B cell (primary cell): ENCODE measurements at regions not wholly inside any gene's neighbourhood (a gene's known extent, or its start where the extent isn't known, plus 50 kb on each side); places are given as distances from the start of the nearest gene placed in this dataset.

Experiments
- ATAC-seq: fragments of 200-7000 bp; cut with Tn5 transposase; one replicate; pipeline ENCODE4 v1.10.0; 2021; ENCODE audit warnings: low read depth, mild to moderate bottlenecking, moderate number of reproducible peaks, moderate library complexity
- CTCF ChIA-PET: fragments of 350-600 bp; sonication (Branson Sonifier 250); formaldehyde crosslinking; loops from one replicate; lab custom pipeline; 2021; ENCODE audit warnings: antibody characterized with exemption, inconsistent platforms; lab: Charles Lee
- POLR2A ChIA-PET: fragments of 350-600 bp; sonication (Branson Sonifier 250); formaldehyde crosslinking; loops from one replicate; lab custom pipeline; 2021; ENCODE audit warnings: antibody characterized with exemption; lab: Charles Lee
- DNase-seq: peaks from one replicate; pipeline ENCODE4 v3.0.0; 2013
- H2AFZ ChIP-seq: 2 replicates; pipeline ENCODE4 v1.6.1; 2012; ENCODE audit warnings: mild to moderate bottlenecking, low read depth, low read length; ENCODE audit not compliant: insufficient read depth, poor library complexity, severe bottlenecking
- H3K27ac ChIP-seq, 2 donors: 1 replicate in 1 of 2; 2 replicates in 1 of 2; pipeline ENCODE4 v1.5.1; 2012 to 2013; ENCODE audit warnings: low read length in 2 of 2, mild to moderate bottlenecking in 2 of 2, moderate library complexity in 1 of 2
- H3K27me3 ChIP-seq, 4 experiments: fragments of 200-600 bp in 1 of 4; sonication (generic) in 1 of 4; replicated peaks in 1 of 4; 1 replicate in 2 of 4; 2 replicates in 2 of 4; pipeline versions ENCODE4 v1.6.1 to v1.7.0; 2013 to 2016; ENCODE audit warnings: low read length in 3 of 4, mild to moderate bottlenecking in 2 of 4, mixed read lengths in 1 of 4, moderate library complexity in 1 of 4; ENCODE audit not compliant: insufficient read depth in 4 of 4, control insufficient read depth in 3 of 4; ENCODE audit errors: control extremely low read depth in 1 of 4
- H3K36me3 ChIP-seq, 2 experiments: replicated peaks in 1 of 2; 1 replicate in 1 of 2; 2 replicates in 1 of 2; pipeline versions ENCODE4 v1.6.1 to v1.7.1; 2013; ENCODE audit warnings: low read length in 1 of 2; ENCODE audit not compliant: insufficient read depth in 2 of 2, control insufficient read depth in 1 of 2; ENCODE audit errors: control extremely low read depth in 1 of 2, extremely low read depth in 1 of 2
- H3K4me1 ChIP-seq, 2 donors: fragments of 200-600 bp in 1 of 2; sonication (generic) in 1 of 2; 1 replicate in 1 of 2; 2 replicates in 1 of 2; pipeline versions ENCODE4 v1.5.1 to v1.6.1; 2013 to 2017; ENCODE audit warnings: low read length in 2 of 2; ENCODE audit not compliant: control insufficient read depth in 2 of 2, insufficient read depth in 2 of 2
- H3K4me2 ChIP-seq: replicated peaks from 2 replicates; pipeline ENCODE3; 2012; ENCODE audit warnings: mild to moderate bottlenecking, low read depth, low read length; ENCODE audit not compliant: poor library complexity, severe bottlenecking
- H3K4me3 ChIP-seq, 5 experiments: fragments of 200-600 bp in 1 of 5; sonication (generic) in 1 of 5; 1 replicate in 3 of 5; 2 replicates in 2 of 5; pipeline versions ENCODE4 v1.5.1 to v1.7.0; 2011 to 2016; ENCODE audit warnings: low read length in 4 of 5, mild to moderate bottlenecking in 4 of 5, low read depth in 2 of 5, control low read depth in 1 of 5, moderate library complexity in 1 of 5; ENCODE audit not compliant: insufficient read depth in 1 of 5; ENCODE audit errors: control extremely low read depth in 1 of 5, extremely low read depth in 1 of 5
- H3K79me2 ChIP-seq: fragments of 200-600 bp; sonication (generic); one replicate; pipeline ENCODE4 v1.6.0; 2016; ENCODE audit warnings: low read length; ENCODE audit not compliant: control insufficient read depth, insufficient read depth
- H3K9ac ChIP-seq: fragments of 200-600 bp; sonication (generic); 2 replicates; pipeline ENCODE4 v1.6.1; 2017; ENCODE audit warnings: mild to moderate bottlenecking, low read length, moderate library complexity
- H3K9me3 ChIP-seq, 3 donors: one replicate each; pipeline versions ENCODE4 v1.6.1 to v1.7.1; 2013; ENCODE audit warnings: low read length in 2 of 3; ENCODE audit not compliant: control insufficient read depth in 2 of 3, insufficient read depth in 1 of 3; ENCODE audit errors: control extremely low read depth in 1 of 3
- H4K20me1 ChIP-seq: 2 replicates; pipeline ENCODE4 v1.6.0; 2012; ENCODE audit warnings: mild to moderate bottlenecking, low read length; ENCODE audit not compliant: insufficient read depth, control insufficient read depth, poor library complexity, severe bottlenecking
- H3K27ac Mint-ChIP-seq: one replicate; pipeline ENCODE4 v1.8.0; 2021; ENCODE audit warnings: mixed read lengths
- H3K27me3 Mint-ChIP-seq: one replicate; pipeline ENCODE4 v1.8.0; 2021; ENCODE audit warnings: mixed read lengths
- H3K4me1 Mint-ChIP-seq: one replicate; pipeline ENCODE4 v1.8.0; 2021; ENCODE audit warnings: mixed read lengths
- H3K4me3 Mint-ChIP-seq: one replicate; pipeline ENCODE4 v1.8.0; 2021; ENCODE audit warnings: mixed read lengths
- H3K9me3 Mint-ChIP-seq: one replicate; pipeline ENCODE4 v1.8.0; 2022; ENCODE audit warnings: mixed read lengths; ENCODE audit not compliant: insufficient read depth
- CTCF ChIP-seq: fragments of 200-600 bp; IDR thresholded peaks from one replicate; pipeline ENCODE4 v1.8.0; 2022; ENCODE audit warnings: antibody characterized with exemption, mild to moderate bottlenecking
- EZH2 ChIP-seq: IDR thresholded peaks from 2 replicates; pipeline ENCODE4 v1.6.1; 2012; ENCODE audit warnings: borderline replicate concordance, low read depth, mild to moderate bottlenecking, moderate library complexity, low read length; ENCODE audit not compliant: insufficient read depth, poor library complexity, severe bottlenecking
- WGBS: methylation state at CpG from one replicate; pipeline ENCODE4 v1.1.5; 2013; ENCODE audit warnings: missing lambda C conversion rate; ENCODE audit not compliant: insufficient coverage; 5-methylcytosine and 5-hydroxymethylcytosine counted together
- intact Hi-C: fragments of 100-400 bp; cut with micrococcal nuclease; formaldehyde crosslinking; loops from one replicate; pipeline ENCODE4 v1.10.0; 2022

DNA sequence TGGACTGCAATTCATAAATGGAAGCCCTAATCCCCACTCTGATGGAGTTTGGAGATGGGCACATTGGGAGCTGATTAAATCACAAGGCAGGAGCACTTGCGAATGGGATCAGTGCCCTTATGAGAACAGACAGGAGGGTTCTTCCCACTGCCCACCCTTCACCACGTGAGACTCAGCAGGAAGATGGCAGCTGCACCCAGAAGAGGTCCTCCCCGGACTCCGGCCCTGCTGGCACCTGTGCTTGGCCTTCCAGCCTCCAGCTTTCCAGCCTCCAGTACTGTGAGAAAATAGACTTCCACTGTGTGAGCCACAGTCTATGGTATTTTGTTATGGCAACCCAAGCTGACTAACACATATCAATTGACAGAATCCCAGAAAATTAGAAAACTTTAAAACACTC is 267.6 kb upstream of the SALL3 start:
- H3K4me1 ChIP-seq, result no peaks in the 10 kb centered on the region
- no peak overlapping the region for H3K27ac ChIP-seq
- ChIA-PET CTCF (no interaction called here), POLR2A (no interaction called here)
- Mint-ChIP-seq H3K27me3 (no peaks in the 10 kb centered on the region), H3K27ac (no peak overlapping the region), H3K4me1 (no peaks in the 10 kb centered on the region), H3K9me3 (peaks cover 11% of the 10 kb centered on the region), H3K4me3 (no peak overlapping the region)
- no peaks in the 10 kb centered on the region for H4K20me1 ChIP-seq
- no peak for ATAC-seq
- TF ChIP-seq CTCF, result no peak
- TF ChIP-seq EZH2, result no peak
- peaks cover 0 to 17% (median 7%) of the 10 kb centered on the region in 3 donors for H3K9me3 ChIP-seq
- intact Hi-C loops, result no loop called here
- no peak overlapping the region for H3K9ac ChIP-seq
- no peaks in the 10 kb centered on the region for H3K79me2 ChIP-seq
- H3K4me2 ChIP-seq, result no peak overlapping the region
- DNase-seq, result no peak
- H2AFZ ChIP-seq, result no peak overlapping the region
- no peak overlapping the region for H3K4me3 ChIP-seq
- WGBS, result 30% methylated on average over 2 of the region's 4 CpGs
- H3K36me3 ChIP-seq, result no peaks in the 10 kb centered on the region
- H3K27me3 ChIP-seq, result no peaks in the 10 kb centered on the region

- CTCF ChIA-PET, result no interaction called here
- H3K9me3 Mint-ChIP-seq, result peaks cover 8% of the 10 kb centered on the region
- Histone ChIP-seq H3K4me2 (no peak overlapping the region), H4K20me1 (no peaks in the 10 kb centered on the region), H3K9ac (no peak overlapping the region), H3K27ac (no peak overlapping the region), H3K4me1 (no peaks in the 10 kb centered on the region), H2AFZ (no peak overlapping the region), H3K9me3 (peaks cover 0 to 24% (median 5%) of the 10 kb centered on the region in 3 donors), H3K36me3 (no peaks in the 10 kb centered on the region), H3K27me3 (no peaks in the 10 kb centered on the region), H3K79me2 (no peaks in the 10 kb centered on the region), H3K4me3 (no peak overlapping the region)
- DNase-seq (no peak), ATAC-seq (no peak)
- H3K27me3 Mint-ChIP-seq, result no peaks in the 10 kb centered on the region
- intact Hi-C loops, result no loop called here
- H3K4me3 Mint-ChIP-seq, result no peak overlapping the region
- 9% methylated on average over 4 of the region's 6 CpGs for WGBS
- no peaks in the 10 kb centered on the region for H3K4me1 Mint-ChIP-seq
- TF ChIP-seq CTCF (no peak), EZH2 (no peak)
- POLR2A ChIA-PET, result no interaction called here
- no peak overlapping the region for H3K27ac Mint-ChIP-seq
Measured at GRCh38 chr18:78713069-78713468, 266.5 kb upstream of the SALL3 start.
